Testis (tissue), 2 donors: ENCODE measurements at regions not wholly inside any gene's neighbourhood (a gene's known extent, or its start where the extent isn't known, plus 50 kb on each side); places are given as distances from the start of the nearest gene placed in this dataset.
"Not testable (repeated sequence)": the region's sequence is repeated elsewhere in the genome, so short reads cannot be mapped to it uniquely, and the experiment has no call there.

Experiments used
- CTCF ChIP-seq, 3 experiments: fragments of 450-650 bp in 2 of 3; fragments of 200-600 bp in 1 of 3; sonication (generic) in 1 of 3; IDR thresholded peaks; one replicate each; pipeline ENCODE4 v1.5.1; 2016 to 2019; ENCODE audit warnings: antibody characterized with exemption in 3 of 3, mild to moderate bottlenecking in 2 of 3, moderate library complexity in 1 of 3
- POLR2A ChIP-seq: fragments of 450-650 bp; IDR thresholded peaks from one replicate; pipeline ENCODE4 v1.6.1; 2017; ENCODE audit warnings: antibody characterized with exemption, mild to moderate bottlenecking, moderate library complexity

GRCh38 chr1:83472066-83472465 lies 526.9 kb downstream of the TTLL7 start:
- TF ChIP-seq CTCF (IDR thresholded peaks at IDR 0.05); POLR2A: not testable (repeated sequence)
